ENCODE measurements at regions not wholly inside any gene's neighbourhood (a gene's known extent, or its start where the extent isn't known, plus 50 kb on each side); places are given as distances from the start of the nearest gene placed in this dataset.

DNA sequence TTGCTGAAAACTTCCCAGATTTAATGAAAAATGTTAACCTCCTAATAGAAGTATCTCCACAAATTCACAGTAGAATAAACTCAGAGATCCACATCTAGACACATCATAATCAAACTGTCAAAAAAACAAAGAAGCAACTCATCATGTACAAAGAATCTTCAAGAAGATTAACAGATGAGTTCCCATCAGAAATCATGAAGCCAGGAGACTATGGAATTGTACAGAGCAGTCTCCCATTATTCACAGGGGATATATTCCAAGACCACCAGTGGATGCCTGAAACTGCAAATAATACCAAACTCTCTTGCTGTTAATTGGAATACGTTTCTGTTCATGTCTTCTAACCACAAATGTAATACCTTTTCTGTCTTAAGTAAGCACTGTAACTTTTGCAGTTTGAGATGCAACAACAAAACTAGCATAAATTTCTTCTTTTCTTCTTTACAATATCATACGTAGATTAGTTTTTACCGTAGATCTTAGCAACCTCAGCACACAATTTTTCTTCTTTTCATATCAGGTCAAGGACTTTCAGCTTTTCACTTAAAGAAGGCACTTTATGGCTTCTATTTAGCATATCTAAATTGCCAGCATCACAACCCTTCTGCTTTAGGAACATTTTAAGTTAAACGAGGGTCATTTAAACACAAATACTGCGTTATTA, 70.3 kb upstream of the MIR17HG start:
- no peak for DNase-seq
- H3K27ac ChIP-seq, result no peak overlapping the region
- WGBS, 2 donors (ENCODE audit: low coverage in 1 of 2), result 75 to 89% methylated on average over 5 of the region's 5 CpGs
- H3K4me3 ChIP-seq, result no peak overlapping the region
- intact Hi-C loops (cut with DNase I; ENCODE audit: low total_unique reads), result no loop called here
- no peaks in the 10 kb centered on the region for H3K4me1 ChIP-seq
- TF ChIP-seq POLR2A (IDR thresholded peaks at IDR 0.05) (no peak), CTCF (IDR thresholded peaks at IDR 0.05) (no peak), EP300 (IDR thresholded peaks at IDR 0.05; ENCODE audit: low read depth) (no peak)
- no peaks in the 10 kb centered on the region for H3K9me3 ChIP-seq
- no peaks in the 10 kb centered on the region for H3K36me3 ChIP-seq
- in situ Hi-C loops (cut with MboI; ENCODE audit: low pct_ligation_motif_present in 1 of 4, low pct_unique_long_range_greater_than_20kb in 1 of 4, low sequenced_read_pairs in 3 of 4), result no loop called here
- H3K27me3 ChIP-seq, result no peaks in the 10 kb centered on the region

DNA sequence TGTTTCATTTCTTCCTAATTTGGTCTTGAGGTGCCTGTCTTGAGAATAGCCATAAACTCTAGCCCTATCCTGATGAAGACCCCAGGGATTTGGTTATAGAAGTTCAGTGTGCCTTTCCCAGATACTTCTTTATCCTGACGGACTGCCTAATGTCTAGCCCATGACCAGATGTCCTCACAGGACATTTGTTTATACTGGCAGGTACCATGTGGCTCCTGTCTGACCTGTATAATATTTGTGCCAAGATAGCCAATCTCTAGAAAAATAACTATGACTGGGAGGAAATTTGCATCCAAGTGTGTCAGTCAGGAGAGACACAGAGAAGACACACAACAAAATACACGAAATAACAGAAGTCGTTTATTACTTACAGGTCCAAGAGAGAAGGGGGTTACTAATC, 69.2 kb upstream of the MIR17HG start:
- Histone ChIP-seq H3K27ac (no peak overlapping the region), H3K4me1 (no peaks in the 10 kb centered on the region), H3K36me3 (no peaks in the 10 kb centered on the region), H3K27me3 (no peaks in the 10 kb centered on the region), H3K9me3 (no peaks in the 10 kb centered on the region), H3K4me3 (no peak overlapping the region)
- WGBS, 2 donors (ENCODE audit: low coverage in 1 of 2), result 66 to 74% methylated on average over 3 of the region's 3 CpGs
- DNase-seq, result no peak
- in situ Hi-C loops (cut with MboI; ENCODE audit: low pct_ligation_motif_present in 1 of 4, low pct_unique_long_range_greater_than_20kb in 1 of 4, low sequenced_read_pairs in 3 of 4), result no loop called here
- intact Hi-C loops (cut with DNase I; ENCODE audit: low total_unique reads), result no loop called here
- TF ChIP-seq POLR2A (IDR thresholded peaks at IDR 0.05), result no peak
- TF ChIP-seq POLR2AphosphoS5 (IDR thresholded peaks at IDR 0.05), result no peak
- TF ChIP-seq EP300 (IDR thresholded peaks at IDR 0.05; ENCODE audit: low read depth), result no peak
- TF ChIP-seq CTCF (IDR thresholded peaks at IDR 0.05), result no peak

GRCh38 chr13:91278888-91279287, 68.6 kb upstream of the MIR17HG start:
- 62 to 73% methylated on average over 2 of the region's 2 CpGs for WGBS, 2 donors (ENCODE audit: low coverage in 1 of 2)
- Histone ChIP-seq H3K27me3 (no peaks in the 10 kb centered on the region), H3K4me1 (no peaks in the 10 kb centered on the region), H3K4me3 (no peak overlapping the region), H3K27ac (no peak overlapping the region), H3K9me3 (no peaks in the 10 kb centered on the region), H3K36me3 (no peaks in the 10 kb centered on the region)
- intact Hi-C loops (cut with DNase I; ENCODE audit: low total_unique reads), result no loop called here
- in situ Hi-C loops (cut with MboI; ENCODE audit: low pct_ligation_motif_present in 1 of 4, low pct_unique_long_range_greater_than_20kb in 1 of 4, low sequenced_read_pairs in 3 of 4), result no loop called here
- no peak for TF ChIP-seq EP300 (IDR thresholded peaks at IDR 0.05; ENCODE audit: low read depth)
- TF ChIP-seq CTCF (IDR thresholded peaks at IDR 0.05), result no peak
- TF ChIP-seq POLR2AphosphoS5 (IDR thresholded peaks at IDR 0.05), result no peak
- no peak for TF ChIP-seq POLR2A (IDR thresholded peaks at IDR 0.05)
- DNase-seq, result no peak

GRCh38 chr13:91280801-91281200, 66.7 kb upstream of the MIR17HG start:
- Histone ChIP-seq H3K27ac (no peak overlapping the region), H3K4me1 (no peaks in the 10 kb centered on the region), H3K36me3 (no peaks in the 10 kb centered on the region), H3K9me3 (no peaks in the 10 kb centered on the region), H3K27me3 (no peaks in the 10 kb centered on the region), H3K4me3 (no peak overlapping the region)
- no peak for TF ChIP-seq POLR2A (IDR thresholded peaks at IDR 0.05)
- TF ChIP-seq CTCF (IDR thresholded peaks at IDR 0.05), result no peak
- TF ChIP-seq POLR2AphosphoS5 (IDR thresholded peaks at IDR 0.05), result no peak
- 45 to 46% methylated on average over 2 of the region's 2 CpGs for WGBS, 2 donors (ENCODE audit: low coverage in 1 of 2)
- no peak for DNase-seq
- intact Hi-C loops (cut with DNase I; ENCODE audit: low total_unique reads) (no loop called here), in situ Hi-C loops (cut with MboI; ENCODE audit: low pct_ligation_motif_present in 1 of 4, low pct_unique_long_range_greater_than_20kb in 1 of 4, low sequenced_read_pairs in 3 of 4) (no loop called here)
